HepG2 (cell line): ENCODE measurements at regions not wholly inside any gene's neighbourhood (a gene's known extent, or its start where the extent isn't known, plus 50 kb on each side); places are given as distances from the start of the nearest gene placed in this dataset.
A peak's percentile ranks its signal among the peaks of the same experiment; 100 is the strongest.

Experiments
- ATAC-seq: fragments of 200-7000 bp; cut with Tn5 transposase; 3 replicates; pipeline ENCODE4 v1.9.1; 2020; ENCODE audit warnings: mild to moderate bottlenecking, moderate library complexity
- BruUV-seq: library from RNA; stranded (reverse); fragments of 400-500 nt; replicated peaks from 2 replicates; lab custom pipeline; 2021; lab: Mats Ljungman, UMichigan
- CTCF ChIA-PET: fragments of 300-600 bp; formaldehyde crosslinking; extraction: SDS; loops from one replicate; lab custom pipeline; 2021; ENCODE audit warnings: low total read pairs, inconsistent platforms, low intra/inter-chr PET ratio; lab: Yijun Ruan, JAX
- POLR2A ChIA-PET: fragments of 350-600 bp; sonication (Branson Sonifier 250); formaldehyde crosslinking; loops from one replicate; lab custom pipeline; 2020; ENCODE audit warnings: antibody characterized with exemption, inconsistent platforms; lab: Yijun Ruan, JAX
- DNase-seq: peaks from one replicate; pipeline ENCODE4 v3.0.0-alpha.2; 2015; ENCODE audit warnings: low spot score
- FAIRE-seq: peaks from 3 replicates; lab custom pipeline; 2011; peaks lifted over from hg19 to GRCh38; lab: Jason Lieb, UNC
- H2AFZ ChIP-seq: one replicate; pipeline ENCODE4 v1.6.1; 2011; ENCODE audit warnings: low read length, inconsistent platforms
- H3K27ac ChIP-seq: fragments of 300-600 bp; 3 replicates; pipeline ENCODE4 v1.8.0; 2011; ENCODE audit warnings: mixed run types, mild to moderate bottlenecking, mixed read lengths, low read length, inconsistent platforms; ENCODE audit not compliant: insufficient read depth; ENCODE audit errors: extremely low read length
- H3K27me3 ChIP-seq, 2 experiments: fragments of 200-600 bp in 1 of 2; 2 replicates in 1 of 2; 3 replicates in 1 of 2; pipeline versions ENCODE4 v1.6.0 to v1.8.0; 2011; ENCODE audit warnings: low read length in 2 of 2, mild to moderate bottlenecking in 2 of 2, moderate library complexity in 2 of 2, inconsistent platforms in 1 of 2; ENCODE audit not compliant: insufficient read depth in 2 of 2, control insufficient read depth in 1 of 2
- H3K36me3 ChIP-seq, 2 experiments: fragments of 200-600 bp in 1 of 2; replicated peaks in 1 of 2; 2 replicates in 1 of 2; 3 replicates in 1 of 2; pipeline versions ENCODE4 v1.5.1 to v1.8.0; 2011; ENCODE audit warnings: low read length in 2 of 2, inconsistent platforms in 1 of 2; ENCODE audit not compliant: insufficient read depth in 2 of 2, control insufficient read depth in 1 of 2
- H3K4me1 ChIP-seq: 2 replicates; pipeline ENCODE4 v1.5.1; 2012; ENCODE audit warnings: low read length, inconsistent platforms; ENCODE audit not compliant: insufficient read depth
- H3K4me2 ChIP-seq: 2 replicates; pipeline ENCODE4 v1.6.0; 2011; ENCODE audit warnings: low read depth, low read length, inconsistent platforms
- H3K4me3 ChIP-seq, 3 experiments: fragments of 200-600 bp in 1 of 3; sonication (generic), shearing (Covaris generic) in 1 of 3; replicated peaks in 1 of 3; 2 replicates each; pipeline ENCODE4 v1.5.1; 2011 to 2016; ENCODE audit warnings: low read length in 3 of 3, inconsistent platforms in 2 of 3, low read depth in 2 of 3, mild to moderate bottlenecking in 2 of 3, control low read depth in 1 of 3, mixed read lengths in 1 of 3; ENCODE audit not compliant: insufficient read depth in 1 of 3
- H3K79me2 ChIP-seq: one replicate; pipeline ENCODE4 v1.6.1; 2011; ENCODE audit warnings: low read length, inconsistent platforms; ENCODE audit not compliant: insufficient read depth
- H3K9ac ChIP-seq: 2 replicates; pipeline ENCODE4 v1.6.0; 2011; ENCODE audit warnings: mild to moderate bottlenecking, low read depth, low read length, inconsistent platforms; ENCODE audit not compliant: insufficient read depth
- H3K9me3 ChIP-seq: 2 replicates; pipeline ENCODE4 v1.5.1; 2012; ENCODE audit warnings: mild to moderate bottlenecking, low read length
- H4K20me1 ChIP-seq: 2 replicates; pipeline ENCODE4 v1.6.0; 2011; ENCODE audit warnings: inconsistent platforms, mild to moderate bottlenecking, low read length, moderate library complexity; ENCODE audit not compliant: insufficient read depth
- CTCF ChIP-seq: sonication (generic); formaldehyde crosslinking; IDR thresholded peaks from 2 replicates; pipeline ENCODE4 v1.5.0; 2020; ENCODE audit warnings: mild to moderate bottlenecking, missing genetic modification reagents, moderate library complexity
- FOSL2 ChIP-seq: sonication (generic); formaldehyde crosslinking; IDR thresholded peaks from 2 replicates; pipeline ENCODE4 v1.4.0; 2020; ENCODE audit warnings: missing genetic modification reagents
- LCORL ChIP-seq, 2 experiments: fragments of 450-650 bp in 1 of 2; sonication (generic) in 1 of 2; formaldehyde crosslinking in 1 of 2; IDR thresholded peaks; 2 replicates each; pipeline versions ENCODE4 v1.5.0 to v1.6.1; 2017 to 2020; ENCODE audit warnings: antibody characterized with exemption in 1 of 2, missing genetic modification reagents in 1 of 2
- SNRNP70 ChIP-seq: fragments of 200-400 bp; formaldehyde crosslinking; IDR thresholded peaks from 2 replicates; pipeline ENCODE4 v1.6.1; 2017; ENCODE audit warnings: mild to moderate bottlenecking, low read depth, low read length, moderate library complexity
- STAG1 ChIP-seq: sonication (generic); formaldehyde crosslinking; IDR thresholded peaks from 2 replicates; pipeline ENCODE4 v1.4.0; 2020; ENCODE audit warnings: missing genetic modification reagents
- WGBS: methylation state at CpG from one replicate; pipeline ENCODE4 v1.1.6; 2017; ENCODE audit warnings: low lambda C conversion rate; 5-methylcytosine and 5-hydroxymethylcytosine counted together
- in situ Hi-C: cut with HindIII; loops from 2 replicates; pipeline ENCODE4 v1.10.0; 2017; ENCODE audit warnings: low pct_unique_long_range_greater_than_20kb; ENCODE audit not compliant: extremely low pct_ligation_motif_present
- intact Hi-C: fragments of 100-400 bp; cut with micrococcal nuclease; formaldehyde crosslinking; loops from one replicate; pipeline ENCODE4 v1.10.0; 2022; ENCODE audit not compliant: unreplicated experiment
- TF ChIP-seq, protein P1 (sequence below): sonication (generic); formaldehyde crosslinking; IDR thresholded peaks from 2 replicates; pipeline ENCODE4 v1.9.0; 2021; ENCODE audit warnings: missing genetic modification reagents, borderline replicate concordance

DNA sequence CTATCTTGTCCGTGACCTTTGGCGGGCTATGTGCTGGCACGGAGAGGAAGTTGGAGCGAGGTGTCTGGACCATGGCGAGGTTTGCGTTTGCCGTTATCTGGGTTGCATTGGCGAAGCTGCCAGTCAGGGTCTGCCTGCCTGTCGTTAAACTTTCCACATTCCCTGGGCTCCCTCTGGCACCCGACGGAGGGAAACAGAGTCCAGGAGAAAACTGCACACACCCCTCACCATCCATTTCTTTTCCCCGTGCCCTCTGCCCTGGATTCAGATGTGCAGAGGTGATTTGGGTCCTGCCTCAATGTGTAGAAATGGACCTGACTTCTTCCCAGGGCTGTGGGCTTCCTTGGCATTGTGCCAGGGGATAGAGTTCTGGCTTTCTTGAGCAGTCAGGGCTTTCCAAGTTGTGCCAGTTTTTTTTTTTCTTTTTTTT is 142.4 kb downstream of the URI1 start:
- no peak for FAIRE-seq
- Histone ChIP-seq H3K79me2 (no peaks in the 10 kb centered on the region), H3K9ac (no peak overlapping the region), H3K4me3 (no peak overlapping the region), H4K20me1 (no peaks in the 10 kb centered on the region), H2AFZ (no peak overlapping the region), H3K9me3 (no peaks in the 10 kb centered on the region), H3K27ac (no peak overlapping the region), H3K27me3 (peaks cover 0 to 11% of the 10 kb centered on the region in 2 experiments; a peak in 3 of 5 replicates), H3K4me2 (no peak overlapping the region), H3K36me3 (no peaks in the 10 kb centered on the region), H3K4me1 (no peaks in the 10 kb centered on the region)
- no peak for ATAC-seq
- in situ Hi-C loops (no loop called here), intact Hi-C loops (no loop called here)
- no peak for TF ChIP-seq SNRNP70
- peak; percentile 89 for TF ChIP-seq LCORL (IDR thresholded peaks at IDR 0.05)
- TF ChIP-seq LCORL (CRISPR knock-in tag; IDR thresholded peaks at IDR 0.05): no peak
- no TSS peak for BruUV-seq
- WGBS: 79% methylated on average over 10 of the region's 12 CpGs
- ChIA-PET CTCF (no interaction called here), POLR2A (no interaction called here)
- no peak for DNase-seq

DNA sequence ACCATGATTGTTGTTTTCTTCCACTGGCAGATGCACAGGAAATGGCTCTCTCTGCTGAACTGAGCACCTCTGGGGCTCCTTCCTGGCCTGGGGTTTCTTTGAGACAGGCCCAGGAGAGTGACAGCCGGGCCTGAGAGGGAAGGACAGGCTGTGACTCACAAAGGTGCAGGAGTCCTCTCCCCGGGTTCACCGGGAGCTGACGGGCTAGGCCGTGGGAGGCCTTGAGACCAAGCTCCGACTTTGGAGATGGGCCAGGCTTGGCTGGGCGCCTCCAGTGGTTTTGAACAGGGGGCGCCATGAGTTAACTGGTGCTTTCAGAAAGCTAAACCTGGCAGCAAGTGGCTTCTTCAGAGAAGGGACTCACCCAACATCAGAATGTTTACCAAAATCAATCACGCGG is 143.4 kb downstream of the URI1 start:
- TF ChIP-seq CTCF (CRISPR knock-in tag) (peak; percentile 21; the same call in 1 of the 2 replicates), FOSL2 (no peak), STAG1 (CRISPR knock-in tag) (peak; percentile 21; the same call in 1 of the 2 replicates)
- TF ChIP-seq, protein P1, sequence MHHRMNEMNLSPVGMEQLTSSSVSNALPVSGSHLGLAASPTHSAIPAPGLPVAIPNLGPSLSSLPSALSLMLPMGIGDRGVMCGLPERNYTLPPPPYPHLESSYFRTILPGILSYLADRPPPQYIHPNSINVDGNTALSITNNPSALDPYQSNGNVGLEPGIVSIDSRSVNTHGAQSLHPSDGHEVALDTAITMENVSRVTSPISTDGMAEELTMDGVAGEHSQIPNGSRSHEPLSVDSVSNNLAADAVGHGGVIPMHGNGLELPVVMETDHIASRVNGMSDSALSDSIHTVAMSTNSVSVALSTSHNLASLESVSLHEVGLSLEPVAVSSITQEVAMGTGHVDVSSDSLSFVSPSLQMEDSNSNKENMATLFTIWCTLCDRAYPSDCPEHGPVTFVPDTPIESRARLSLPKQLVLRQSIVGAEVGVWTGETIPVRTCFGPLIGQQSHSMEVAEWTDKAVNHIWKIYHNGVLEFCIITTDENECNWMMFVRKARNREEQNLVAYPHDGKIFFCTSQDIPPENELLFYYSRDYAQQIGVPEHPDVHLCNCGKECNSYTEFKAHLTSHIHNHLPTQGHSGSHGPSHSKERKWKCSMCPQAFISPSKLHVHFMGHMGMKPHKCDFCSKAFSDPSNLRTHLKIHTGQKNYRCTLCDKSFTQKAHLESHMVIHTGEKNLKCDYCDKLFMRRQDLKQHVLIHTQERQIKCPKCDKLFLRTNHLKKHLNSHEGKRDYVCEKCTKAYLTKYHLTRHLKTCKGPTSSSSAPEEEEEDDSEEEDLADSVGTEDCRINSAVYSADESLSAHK: no peak
- TF ChIP-seq, all 625 proteins: peak for 2
- Histone ChIP-seq H4K20me1 (no peaks in the 10 kb centered on the region), H3K4me1 (no peaks in the 10 kb centered on the region), H3K36me3 (no peaks in the 10 kb centered on the region), H2AFZ (no peak overlapping the region), H3K4me3 (no peak overlapping the region), H3K27ac (no peak overlapping the region), H3K4me2 (no peak overlapping the region), H3K79me2 (no peaks in the 10 kb centered on the region), H3K9me3 (no peaks in the 10 kb centered on the region), H3K9ac (no peak overlapping the region), H3K27me3 (peaks cover under 1 to 17% of the 10 kb centered on the region in 2 experiments; a peak in 3 of 5 replicates)
- FAIRE-seq (no peak), ATAC-seq (peak; percentile 73), DNase-seq (peak; percentile 4)
- intact Hi-C loops: no loop called here
- 88% methylated on average over 2 of the region's 10 CpGs for WGBS
- ChIA-PET POLR2A (no interaction called here), CTCF (no interaction called here)
- BruUV-seq: no TSS peak
- in situ Hi-C loops: no loop called here
